ENCODE measurements at regions not wholly inside any gene's neighbourhood (a gene's known extent, or its start where the extent isn't known, plus 50 kb on each side); places are given as distances from the start of the nearest gene placed in this dataset.

DNA sequence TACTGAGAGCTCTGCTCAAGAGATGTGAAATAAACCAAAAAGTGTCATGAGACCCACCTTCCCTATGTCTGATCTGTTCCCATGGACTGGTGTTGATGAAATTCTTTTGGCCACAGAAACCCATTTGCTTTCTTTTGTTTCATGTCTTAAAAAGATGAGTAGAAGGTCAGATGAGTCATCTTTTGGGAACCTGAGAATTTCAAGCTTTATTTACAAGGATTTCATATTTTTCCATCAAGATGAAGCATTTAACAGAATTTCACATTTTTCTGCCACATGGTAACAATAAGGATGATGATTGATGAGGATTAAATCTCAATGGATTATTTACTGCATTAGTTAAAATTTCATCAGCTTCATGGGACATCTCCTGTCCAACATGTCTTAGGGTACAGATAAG is 337.8 kb downstream of the DEPDC1B start:
- TF ChIP-seq, protein P1, sequence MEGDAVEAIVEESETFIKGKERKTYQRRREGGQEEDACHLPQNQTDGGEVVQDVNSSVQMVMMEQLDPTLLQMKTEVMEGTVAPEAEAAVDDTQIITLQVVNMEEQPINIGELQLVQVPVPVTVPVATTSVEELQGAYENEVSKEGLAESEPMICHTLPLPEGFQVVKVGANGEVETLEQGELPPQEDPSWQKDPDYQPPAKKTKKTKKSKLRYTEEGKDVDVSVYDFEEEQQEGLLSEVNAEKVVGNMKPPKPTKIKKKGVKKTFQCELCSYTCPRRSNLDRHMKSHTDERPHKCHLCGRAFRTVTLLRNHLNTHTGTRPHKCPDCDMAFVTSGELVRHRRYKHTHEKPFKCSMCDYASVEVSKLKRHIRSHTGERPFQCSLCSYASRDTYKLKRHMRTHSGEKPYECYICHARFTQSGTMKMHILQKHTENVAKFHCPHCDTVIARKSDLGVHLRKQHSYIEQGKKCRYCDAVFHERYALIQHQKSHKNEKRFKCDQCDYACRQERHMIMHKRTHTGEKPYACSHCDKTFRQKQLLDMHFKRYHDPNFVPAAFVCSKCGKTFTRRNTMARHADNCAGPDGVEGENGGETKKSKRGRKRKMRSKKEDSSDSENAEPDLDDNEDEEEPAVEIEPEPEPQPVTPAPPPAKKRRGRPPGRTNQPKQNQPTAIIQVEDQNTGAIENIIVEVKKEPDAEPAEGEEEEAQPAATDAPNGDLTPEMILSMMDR (IDR thresholded peaks at IDR 0.05): no peak
- no peak for TF ChIP-seq ZFX (IDR thresholded peaks at IDR 0.05; ENCODE audit: borderline replicate concordance)
